GM12878 (cell line): ENCODE measurements at regions not wholly inside any gene's neighbourhood (a gene's known extent, or its start where the extent isn't known, plus 50 kb on each side); places are given as distances from the start of the nearest gene placed in this dataset.

Experiments used
- ATAC-seq: fragments of 200-7000 bp; cut with Tn5 transposase; 3 replicates; pipeline ENCODE4 v1.9.1; 2020; ENCODE audit warnings: mild to moderate bottlenecking, moderate library complexity
- BruUV-seq: library from RNA; stranded (reverse); fragments of 400-500 nt; replicated peaks from 2 replicates; lab custom pipeline; 2021; lab: Mats Ljungman, UMichigan
- CTCF ChIA-PET: fragments of 300-600 bp; sonication (Branson Sonifier 250); formaldehyde crosslinking; extraction: SDS; loops from one replicate; lab custom pipeline; 2021; ENCODE audit warnings: inconsistent platforms; lab: Yijun Ruan, JAX
- POLR2A ChIA-PET: fragments of 350-600 bp; formaldehyde crosslinking; extraction: SDS; loops from one replicate; lab custom pipeline; 2021; ENCODE audit warnings: inconsistent platforms; lab: Charles Lee
- RAD21 ChIA-PET: fragments of 300-600 bp; sonication (Branson Sonifier 250); formaldehyde crosslinking; loops from one replicate; lab custom pipeline; 2023; ENCODE audit warnings: antibody characterized with exemption; ENCODE audit not compliant: unreplicated experiment; lab: Charles Lee
- SMC1A ChIA-PET: fragments of 300-600 bp; sonication (Branson Sonifier 250); formaldehyde crosslinking; loops from one replicate; lab custom pipeline; 2023; ENCODE audit not compliant: unreplicated experiment, uncharacterized antibody; lab: Charles Lee
- DNase-seq: peaks from one replicate; pipeline ENCODE4 v3.0.0-alpha.2; 2011; ENCODE audit warnings: low read depth, low spot score
- FAIRE-seq: peaks from 3 replicates; lab custom pipeline; 2011; peaks lifted over from hg19 to GRCh38; lab: Jason Lieb, UNC
- H2AFZ ChIP-seq: 2 replicates; pipeline ENCODE4 v1.6.0; 2011; ENCODE audit warnings: low read depth, low read length, control low read depth; ENCODE audit not compliant: control insufficient read depth
- H3K27ac ChIP-seq: 2 replicates; pipeline ENCODE4 v1.5.1; 2011; ENCODE audit warnings: control low read depth; ENCODE audit not compliant: control insufficient read depth, insufficient read depth
- H3K27me3 ChIP-seq, 2 experiments: replicated peaks in 1 of 2; 2 replicates each; pipeline versions ENCODE4 v1.6.0 to v1.6.1; 2011; ENCODE audit warnings: low read length in 1 of 2; ENCODE audit not compliant: control insufficient read depth in 2 of 2, insufficient read depth in 2 of 2
- H3K36me3 ChIP-seq, 2 experiments: 2 replicates each; pipeline ENCODE4 v1.5.1; 2011; ENCODE audit warnings: low read length in 1 of 2; ENCODE audit not compliant: control insufficient read depth in 2 of 2, insufficient read depth in 2 of 2
- H3K4me1 ChIP-seq: 2 replicates; pipeline ENCODE4 v1.6.1; 2011; ENCODE audit warnings: mild to moderate bottlenecking, low read length, moderate library complexity, mixed read lengths; ENCODE audit not compliant: control insufficient read depth, insufficient read depth
- H3K4me2 ChIP-seq: 2 replicates; pipeline ENCODE4 v1.6.0; 2011; ENCODE audit warnings: control low read depth; ENCODE audit not compliant: control insufficient read depth, insufficient read depth
- H3K4me3 ChIP-seq: fragments of 200-600 bp; sonication (generic); 2 replicates; pipeline ENCODE4 v1.5.1; 2016
- H3K79me2 ChIP-seq: 2 replicates; pipeline ENCODE4 v1.6.0; 2011; ENCODE audit warnings: low read length; ENCODE audit not compliant: control insufficient read depth, insufficient read depth
- H3K9ac ChIP-seq: 2 replicates; pipeline ENCODE4 v1.8.0; 2011; ENCODE audit warnings: low read length, control low read depth, mixed read lengths; ENCODE audit not compliant: control insufficient read depth, insufficient read depth
- H3K9me3 ChIP-seq: replicated peaks from 3 replicates; pipeline ENCODE4 v1.5.1; 2011; ENCODE audit warnings: mild to moderate bottlenecking, low read length; ENCODE audit not compliant: control insufficient read depth, insufficient read depth
- H4K20me1 ChIP-seq: 2 replicates; pipeline ENCODE4 v1.6.0; 2011; ENCODE audit not compliant: control insufficient read depth, insufficient read depth
- CBFB ChIP-seq: IDR thresholded peaks from 2 replicates; pipeline ENCODE4 v1.6.1; 2016; ENCODE audit warnings: antibody characterized with exemption, low read depth
- FOXM1 ChIP-seq: IDR thresholded peaks from 2 replicates; pipeline ENCODE4 v1.6.1; 2012; ENCODE audit warnings: low read depth, mild to moderate bottlenecking, inconsistent platforms, low read length, moderate library complexity
- GABPA ChIP-seq: IDR thresholded peaks from 2 replicates; pipeline ENCODE4 v1.6.1; 2014; ENCODE audit warnings: antibody characterized with exemption, low read depth, mild to moderate bottlenecking, inconsistent platforms
- HDGF ChIP-seq: fragments of 450-650 bp; IDR thresholded peaks from 2 replicates; pipeline ENCODE4 v1.6.1; 2016; ENCODE audit warnings: antibody characterized with exemption
- IKZF2 ChIP-seq, 2 experiments: fragments of 450-650 bp; IDR thresholded peaks; 2 replicates each; pipeline ENCODE4 v1.6.1; 2017; ENCODE audit warnings: mild to moderate bottlenecking in 2 of 2, moderate library complexity in 2 of 2
- KLF5 ChIP-seq: fragments of 450-650 bp; IDR thresholded peaks from 2 replicates; pipeline ENCODE4 v1.6.1; 2014; ENCODE audit warnings: mild to moderate bottlenecking; ENCODE audit not compliant: partially characterized antibody
- MEF2A ChIP-seq: IDR thresholded peaks from 2 replicates; pipeline ENCODE4 v1.6.1; 2011; ENCODE audit warnings: low read depth, mild to moderate bottlenecking, low read length, moderate library complexity; ENCODE audit not compliant: insufficient read depth
- NFYB ChIP-seq: IDR thresholded peaks from 2 replicates; pipeline ENCODE4 v1.6.1; 2011; ENCODE audit warnings: low read depth, mild to moderate bottlenecking, low read length, improper control_type of control experiment, moderate library complexity; ENCODE audit not compliant: insufficient read depth
- NRF1 ChIP-seq: conservative IDR thresholded peaks from 2 replicates; pipeline ENCODE4 v1.6.1; 2011; ENCODE audit warnings: mild to moderate bottlenecking, low read depth, low read length, improper control_type of control experiment
- PAX8 ChIP-seq: fragments of 450-650 bp; IDR thresholded peaks from 2 replicates; pipeline ENCODE4 v1.6.1; 2017; ENCODE audit warnings: mild to moderate bottlenecking, moderate library complexity
- POLR2AphosphoS2 ChIP-seq: IDR thresholded peaks from 2 replicates; pipeline ENCODE4 v1.6.1; 2011; ENCODE audit warnings: low read depth, mild to moderate bottlenecking, low read length, improper control_type of control experiment, moderate library complexity
- RBBP5 ChIP-seq: fragments of 200-600 bp; sonication (generic); conservative IDR thresholded peaks from 2 replicates; pipeline ENCODE4 v1.6.1; 2016
- SREBF1 ChIP-seq: IDR thresholded peaks from 2 replicates; pipeline ENCODE4 v1.6.1; 2012; ENCODE audit warnings: mild to moderate bottlenecking, low read length
- ZBED1 ChIP-seq: IDR thresholded peaks from 2 replicates; pipeline ENCODE4 v1.6.1; 2016; ENCODE audit warnings: borderline replicate concordance
- ZNF207 ChIP-seq: fragments of 450-650 bp; IDR thresholded peaks from 2 replicates; pipeline ENCODE4 v1.6.1; 2014; ENCODE audit warnings: antibody characterized with exemption, mild to moderate bottlenecking, borderline replicate concordance
- ZNF217 ChIP-seq: fragments of 450-650 bp; IDR thresholded peaks from 2 replicates; pipeline ENCODE4 v1.6.1; 2017; ENCODE audit warnings: antibody characterized with exemption, mild to moderate bottlenecking
- ZNF622 ChIP-seq: fragments of 450-650 bp; IDR thresholded peaks from 2 replicates; pipeline ENCODE4 v1.6.1; 2017; ENCODE audit warnings: mild to moderate bottlenecking, inconsistent platforms
- whole genome bisulfite sequencing: methylation state at CpG from one replicate; pipeline ENCODE4 v1.1.6; 2016; ENCODE audit warnings: low lambda C conversion rate; ENCODE audit not compliant: insufficient replicate concordance, insufficient coverage; ENCODE audit errors: missing lambda C conversion rate; 5-methylcytosine and 5-hydroxymethylcytosine counted together
- in situ Hi-C: fragments of 300-500 bp; cut with MboI; formaldehyde crosslinking; loops from 9 replicates; pipeline ENCODE4 v1.14.3; 2018; ENCODE audit warnings: mixed read lengths
- intact Hi-C: fragments of 100-400 bp; cut with micrococcal nuclease; formaldehyde crosslinking; loops from one replicate; pipeline ENCODE4 v1.14.2; 2022; ENCODE audit not compliant: unreplicated experiment
- TF ChIP-seq, protein P1 (sequence below): fragments of 450-650 bp; IDR thresholded peaks from 2 replicates; pipeline ENCODE4 v1.6.1; 2017; ENCODE audit warnings: borderline replicate concordance
- TF ChIP-seq, protein P2 (sequence below): fragments of 450-650 bp; IDR thresholded peaks from 2 replicates; pipeline ENCODE4 v1.6.1; 2017; ENCODE audit warnings: mild to moderate bottlenecking

DNA sequence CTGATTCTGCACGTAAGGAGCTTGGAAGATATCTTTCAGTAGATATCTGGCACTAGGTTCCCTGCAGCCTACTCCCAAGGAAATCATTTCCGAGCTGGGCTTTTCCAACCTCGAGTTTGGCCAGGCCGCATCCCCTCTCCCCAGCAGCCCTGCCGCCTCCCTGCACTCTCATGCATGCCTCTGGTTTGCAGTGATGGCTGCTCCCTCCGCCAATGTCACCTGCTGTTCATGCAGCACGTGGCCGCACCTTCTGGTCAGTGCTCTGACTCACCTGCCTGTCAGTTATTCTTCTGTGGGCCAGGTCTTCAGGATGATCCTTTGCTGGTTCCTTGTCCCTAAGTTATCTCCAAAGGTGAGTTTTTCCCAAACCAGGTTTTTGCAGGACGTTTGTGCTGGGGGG is 50.6 kb upstream of the RASGEF1A start:
- in situ Hi-C loops: no loop called here
- no peak for DNase-seq
- no TSS peak for BruUV-seq
- no peaks in the 10 kb centered on the region for H3K79me2 ChIP-seq
- SMC1A ChIA-PET: no interaction called here
- no peak for TF ChIP-seq NFYB
- TF ChIP-seq FOXM1: no peak
- no peak for TF ChIP-seq RBBP5
- no peak for TF ChIP-seq SREBF1
- TF ChIP-seq ZNF207: no peak
- no peak for TF ChIP-seq CBFB
- TF ChIP-seq HDGF: no peak
- no peak for TF ChIP-seq IKZF2 (IDR thresholded peaks at IDR 0.05)
- no peak for TF ChIP-seq POLR2AphosphoS2
- TF ChIP-seq ZNF622: no peak
- no peak for TF ChIP-seq NRF1
- TF ChIP-seq, protein P1, sequence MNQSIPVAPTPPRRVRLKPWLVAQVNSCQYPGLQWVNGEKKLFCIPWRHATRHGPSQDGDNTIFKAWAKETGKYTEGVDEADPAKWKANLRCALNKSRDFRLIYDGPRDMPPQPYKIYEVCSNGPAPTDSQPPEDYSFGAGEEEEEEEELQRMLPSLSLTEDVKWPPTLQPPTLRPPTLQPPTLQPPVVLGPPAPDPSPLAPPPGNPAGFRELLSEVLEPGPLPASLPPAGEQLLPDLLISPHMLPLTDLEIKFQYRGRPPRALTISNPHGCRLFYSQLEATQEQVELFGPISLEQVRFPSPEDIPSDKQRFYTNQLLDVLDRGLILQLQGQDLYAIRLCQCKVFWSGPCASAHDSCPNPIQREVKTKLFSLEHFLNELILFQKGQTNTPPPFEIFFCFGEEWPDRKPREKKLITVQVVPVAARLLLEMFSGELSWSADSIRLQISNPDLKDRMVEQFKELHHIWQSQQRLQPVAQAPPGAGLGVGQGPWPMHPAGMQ: no peak
- no peak for TF ChIP-seq PAX8
- TF ChIP-seq, protein P2, sequence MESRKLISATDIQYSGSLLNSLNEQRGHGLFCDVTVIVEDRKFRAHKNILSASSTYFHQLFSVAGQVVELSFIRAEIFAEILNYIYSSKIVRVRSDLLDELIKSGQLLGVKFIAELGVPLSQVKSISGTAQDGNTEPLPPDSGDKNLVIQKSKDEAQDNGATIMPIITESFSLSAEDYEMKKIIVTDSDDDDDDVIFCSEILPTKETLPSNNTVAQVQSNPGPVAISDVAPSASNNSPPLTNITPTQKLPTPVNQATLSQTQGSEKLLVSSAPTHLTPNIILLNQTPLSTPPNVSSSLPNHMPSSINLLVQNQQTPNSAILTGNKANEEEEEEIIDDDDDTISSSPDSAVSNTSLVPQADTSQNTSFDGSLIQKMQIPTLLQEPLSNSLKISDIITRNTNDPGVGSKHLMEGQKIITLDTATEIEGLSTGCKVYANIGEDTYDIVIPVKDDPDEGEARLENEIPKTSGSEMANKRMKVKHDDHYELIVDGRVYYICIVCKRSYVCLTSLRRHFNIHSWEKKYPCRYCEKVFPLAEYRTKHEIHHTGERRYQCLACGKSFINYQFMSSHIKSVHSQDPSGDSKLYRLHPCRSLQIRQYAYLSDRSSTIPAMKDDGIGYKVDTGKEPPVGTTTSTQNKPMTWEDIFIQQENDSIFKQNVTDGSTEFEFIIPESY: no peak
- no peak for TF ChIP-seq ZNF217
- TF ChIP-seq ZBED1: no peak
- no peak for TF ChIP-seq MEF2A
- no peak for TF ChIP-seq KLF5
- TF ChIP-seq GABPA: no peak
- TF ChIP-seq, all 136 proteins: peak for 0
- FAIRE-seq (no peak), ATAC-seq (no peak)
- H4K20me1 ChIP-seq: no peaks in the 10 kb centered on the region
- no peaks in the 10 kb centered on the region; a peak in 1 of 4 replicates for H3K27me3 ChIP-seq
- no peaks in the 10 kb centered on the region for H3K4me1 ChIP-seq
- H3K36me3 ChIP-seq: no peaks in the 10 kb centered on the region
- POLR2A ChIA-PET: no interaction called here
- RAD21 ChIA-PET: no interaction called here
- 32% methylated on average over 9 of the region's 9 CpGs for WGBS
- H3K4me3 ChIP-seq: no peak overlapping the region
- H3K4me2 ChIP-seq: no peak overlapping the region
- no peak overlapping the region for H3K9ac ChIP-seq
- CTCF ChIA-PET: no interaction called here
- H3K9me3 ChIP-seq: no peaks in the 10 kb centered on the region
- intact Hi-C loops: no loop called here
- H2AFZ ChIP-seq: no peak overlapping the region
- no peak overlapping the region for H3K27ac ChIP-seq
